Adrenal gland (tissue), 9 donors: ENCODE measurements at regions not wholly inside any gene's neighbourhood (a gene's known extent, or its start where the extent isn't known, plus 50 kb on each side); places are given as distances from the start of the nearest gene placed in this dataset.

ENCODE experiments used
- DNase-seq, 7 donors: peaks; one replicate each; pipeline ENCODE4 v3.0.0-alpha.2; 2019 to 2020
- H3K27ac ChIP-seq, 5 donors: fragments of 200-600 bp; sonication (generic) in 4 of 5; 1 replicate in 3 of 5; 2 replicates in 2 of 5; pipeline versions ENCODE4 v1.5.1 to v1.8.0; 2016 to 2020; ENCODE audit warnings: mild to moderate bottlenecking in 1 of 5
- H3K27me3 ChIP-seq: fragments of 200-600 bp; 2 replicates; pipeline ENCODE4 v1.8.0; 2021
- H3K36me3 ChIP-seq, 2 donors: fragments of 200-600 bp; replicated peaks in 1 of 2; 1 replicate in 1 of 2; 2 replicates in 1 of 2; pipeline versions ENCODE4 v1.5.1 to v1.8.0; 2018 to 2022
- H3K4me1 ChIP-seq, 2 donors: fragments of 200-600 bp; replicated peaks in 1 of 2; 1 replicate in 1 of 2; 2 replicates in 1 of 2; pipeline versions ENCODE4 v1.5.1 to v1.8.0; 2018 to 2021
- H3K4me3 ChIP-seq, 4 donors: fragments of 200-600 bp; sonication (generic) in 3 of 4; one replicate each; pipeline ENCODE4 v1.5.1; 2016 to 2018
- H3K9me3 ChIP-seq, 3 donors: fragments of 200-600 bp; sonication (generic) in 1 of 3; replicated peaks in 1 of 3; 1 replicate in 2 of 3; 2 replicates in 1 of 3; pipeline versions ENCODE4 v1.5.1 to v1.8.0; 2016 to 2021
- CTCF ChIP-seq, 6 experiments: fragments of 450-650 bp in 4 of 6; fragments of 200-600 bp in 2 of 6; sonication (generic) in 1 of 6; IDR thresholded peaks; 1 replicate in 5 of 6; 2 replicates in 1 of 6; pipeline versions ENCODE4 v1.5.1 to v1.8.0; 2016 to 2021; ENCODE audit warnings: antibody characterized with exemption in 6 of 6, mild to moderate bottlenecking in 2 of 6, moderate library complexity in 1 of 6
- POLR2A ChIP-seq, 2 donors: fragments of 450-650 bp; IDR thresholded peaks; one replicate each; pipeline ENCODE4 v1.6.1; 2017; ENCODE audit warnings: antibody characterized with exemption in 2 of 2, mild to moderate bottlenecking in 2 of 2, moderate library complexity in 1 of 2
- WGBS, 4 donors: extraction: QIAGEN DNeasy Blood & Tissue Kit in 2 of 4; methylation state at CpG; one replicate each; pipeline versions ENCODE4 v1.1.5 to v1.1.7; 2013 to 2017; 5-methylcytosine and 5-hydroxymethylcytosine counted together
- intact Hi-C, 2 donors: fragments of 100-400 bp; cut with DNase I; formaldehyde crosslinking; loops; one replicate each; pipeline versions ENCODE4 v1.14.1 to v1.15.0; 2022 to 2023
- donor health status: healthy with polysubstance abuse.
- donor health status: Bipolar disorder and iron deficiency.
- donor health status: DM: yes; HTN: yes; CAD: no.
- donor health status: DM: no; HTN: no; CAD: no.
- donor health status: DM: no; HTN: no; CAD: no.

- no peaks in the 10 kb centered on the region for H3K9me3 ChIP-seq
- 55 to 83% (median 72%) methylated on average over 1 of the region's 1 CpG for WGBS, 4 donors
- TF ChIP-seq CTCF (IDR thresholded peaks at IDR 0.05) (no peak), POLR2A (IDR thresholded peaks at IDR 0.05) (no peak)
These were observed 393.8 kb upstream of the MEF2C start for GRCh38 chr5:89276566-89277305.

GRCh38 chr5:89275066-89275855 is 392.3 kb upstream of the MEF2C start:
- WGBS, 4 donors = 59 to 67% (median 63%) methylated on average over 4 of the region's 4 CpGs
- H3K4me3 ChIP-seq = no peak overlapping the region

More at GRCh38 chr5:89276566-89277305, 393.8 kb upstream of the MEF2C start:
- intact Hi-C loops = no loop called here
- Histone ChIP-seq H3K4me3 (no peak overlapping the region), H3K36me3 (no peaks in the 10 kb centered on the region), H3K4me1 (no peaks in the 10 kb centered on the region), H3K27me3 (no peaks in the 10 kb centered on the region), H3K27ac (no peak overlapping the region)
- DNase-seq = no peak

GRCh38 chr5:89273289-89273688 is 390.3 kb upstream of the MEF2C start:
- 80 to 86% (median 83%) methylated on average over 7 of the region's 7 CpGs for WGBS, 4 donors
- no peaks in the 10 kb centered on the region for H3K9me3 ChIP-seq
- H3K36me3 ChIP-seq = no peaks in the 10 kb centered on the region
- H3K27ac ChIP-seq = no peak overlapping the region
- no peak for TF ChIP-seq CTCF (IDR thresholded peaks at IDR 0.05)
- TF ChIP-seq POLR2A (IDR thresholded peaks at IDR 0.05) = no peak
- no peaks in the 10 kb centered on the region for H3K4me1 ChIP-seq
- intact Hi-C loops = no loop called here
- no peak overlapping the region for H3K4me3 ChIP-seq
- no peaks in the 10 kb centered on the region for H3K27me3 ChIP-seq
- DNase-seq = no peak

More at GRCh38 chr5:89275066-89275855, 392.3 kb upstream of the MEF2C start:
- Histone ChIP-seq H3K36me3 (no peaks in the 10 kb centered on the region), H3K9me3 (no peaks in the 10 kb centered on the region), H3K27ac (no peak overlapping the region), H3K27me3 (no peaks in the 10 kb centered on the region), H3K4me1 (no peaks in the 10 kb centered on the region)
- DNase-seq = no peak
- intact Hi-C loops = no loop called here
- no peak for TF ChIP-seq CTCF (IDR thresholded peaks at IDR 0.05)
- no peak for TF ChIP-seq POLR2A (IDR thresholded peaks at IDR 0.05)

GRCh38 chr5:89270901-89271300 is 387.9 kb upstream of the MEF2C start:
- no peaks in the 10 kb centered on the region for H3K4me1 ChIP-seq
- WGBS, 4 donors = 69 to 76% (median 75%) methylated on average over 5 of the region's 5 CpGs
- no peaks in the 10 kb centered on the region for H3K9me3 ChIP-seq
- TF ChIP-seq CTCF (IDR thresholded peaks at IDR 0.05) (no peak), POLR2A (IDR thresholded peaks at IDR 0.05) (no peak)
- no peaks in the 10 kb centered on the region for H3K36me3 ChIP-seq
- DNase-seq = no peak
- no peaks in the 10 kb centered on the region for H3K27me3 ChIP-seq
- no peak overlapping the region for H3K4me3 ChIP-seq
- no peak overlapping the region for H3K27ac ChIP-seq
- intact Hi-C loops = no loop called here
